ENCODE measurements at regions not wholly inside any gene's neighbourhood (a gene's known extent, or its start where the extent isn't known, plus 50 kb on each side); places are given as distances from the start of the nearest gene placed in this dataset.

- TF ChIP-seq AFF1 (IDR thresholded peaks at IDR 0.05; ENCODE audit: low read depth in 1 of 2, partially characterized antibody in 2 of 2) (no peak), SAP30 (IDR thresholded peaks at IDR 0.05; ENCODE audit: borderline replicate concordance, insufficient read depth, low read depth, low read length, poor library complexity, severe bottlenecking) (no peak), ARID4B (CRISPR knock-in tag; IDR thresholded peaks at IDR 0.05) (no peak), EWSR1 (IDR thresholded peaks at IDR 0.05; ENCODE audit: borderline replicate concordance, low read depth, partially characterized antibody) (no peak), SIX5 (IDR thresholded peaks at IDR 0.05; ENCODE audit: borderline replicate concordance in 1 of 2, insufficient read depth in 1 of 2, low read depth in 1 of 2, low read length in 2 of 2) (no peak), EP400 (IDR thresholded peaks at IDR 0.05) (no peak), CXXC5 (CRISPR knock-in tag; IDR thresholded peaks at IDR 0.05) (no peak), JUND (IDR thresholded peaks at IDR 0.05; ENCODE audit: borderline replicate concordance, low read depth, low read length) (no peak), JUND (tag; IDR thresholded peaks at IDR 0.05; ENCODE audit: borderline replicate concordance, low read depth, low read length) (no peak), ZNF609 (CRISPR knock-in tag; IDR thresholded peaks at IDR 0.05; ENCODE audit: borderline replicate concordance) (no peak)
Measured at GRCh38 chr20:5264807-5265661, 51.7 kb downstream of the PROKR2 start (continued).

All from K562 (cell line).